Naive thymus-derived CD8-positive, alpha-beta T cell (primary cell): ENCODE measurements at regions not wholly inside any gene's neighbourhood (a gene's known extent, or its start where the extent isn't known, plus 50 kb on each side); places are given as distances from the start of the nearest gene placed in this dataset.
"Not testable (repeated sequence)": the region's sequence is repeated elsewhere in the genome, so short reads cannot be mapped to it uniquely, and the experiment has no call there.

Experiments
- ATAC-seq, 2 donors: fragments of 150-1000 bp; cut with Tn5 transposase in 1 of 2; sonication (Bioruptor Pico), chemical (Tn5 transposase) in 1 of 2; 1 replicate in 1 of 2; 2 replicates in 1 of 2; pipeline ENCODE4 v1.10.0; 2021; ENCODE audit warnings: mild to moderate bottlenecking in 2 of 2, moderate library complexity in 2 of 2
- POLR2A ChIA-PET: fragments of 350-600 bp; sonication (Branson Sonifier 250); formaldehyde crosslinking; loops from one replicate; lab custom pipeline; 2021; ENCODE audit warnings: antibody characterized with exemption; lab: Charles Lee
- DNase-seq, 10 donors: peaks; one replicate each; pipeline versions ENCODE4 v3.0.0 to v3.0.0-alpha.2; 2020 to 2022
- H3K27ac Mint-ChIP-seq, 10 donors: one replicate each; pipeline ENCODE4 v1.8.0; 2020 to 2022; ENCODE audit warnings: mild to moderate bottlenecking in 10 of 10, mixed read lengths in 10 of 10, moderate library complexity in 4 of 10, inconsistent platforms in 1 of 10
- H3K27me3 Mint-ChIP-seq, 5 donors: one replicate each; pipeline ENCODE4 v1.8.0; 2021 to 2022; ENCODE audit warnings: mixed read lengths in 5 of 5
- H3K36me3 Mint-ChIP-seq, 3 donors: one replicate each; pipeline ENCODE4 v1.8.0; 2020 to 2022; ENCODE audit warnings: mixed read lengths in 3 of 3, mild to moderate bottlenecking in 2 of 3, inconsistent platforms in 1 of 3
- H3K4me1 Mint-ChIP-seq, 4 donors: one replicate each; pipeline ENCODE4 v1.8.0; 2021 to 2022; ENCODE audit warnings: mixed read lengths in 4 of 4
- H3K4me3 Mint-ChIP-seq, 10 donors: one replicate each; pipeline ENCODE4 v1.8.0; 2020 to 2022; ENCODE audit warnings: mild to moderate bottlenecking in 10 of 10, mixed read lengths in 10 of 10, moderate library complexity in 6 of 10, inconsistent platforms in 1 of 10
- H3K9me3 Mint-ChIP-seq, 9 donors: one replicate each; pipeline ENCODE4 v1.8.0; 2020 to 2022; ENCODE audit warnings: mixed read lengths in 9 of 9, mild to moderate bottlenecking in 3 of 9, inconsistent platforms in 1 of 9, moderate library complexity in 1 of 9

DNA sequence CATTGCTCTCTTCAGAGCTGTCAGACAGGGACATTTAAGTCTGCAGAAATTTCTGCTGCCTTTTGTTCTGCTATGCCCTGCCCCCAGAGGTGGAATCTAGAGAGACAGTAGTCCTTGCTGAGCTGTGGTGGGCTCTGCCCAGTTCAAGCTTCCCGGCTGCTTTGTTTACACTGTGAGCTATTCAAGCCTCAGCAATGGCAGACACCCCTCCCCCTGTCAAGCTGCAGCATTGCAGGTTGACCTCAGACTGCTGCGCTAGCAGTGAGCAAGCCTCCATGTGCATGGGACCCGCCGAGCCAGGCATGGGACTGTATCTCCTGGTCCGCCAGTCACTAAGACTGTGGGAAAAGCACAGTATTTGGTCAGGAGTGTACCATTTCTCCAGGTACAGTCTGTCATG is 53.6 kb upstream of the MAPK10 start:
- Mint-ChIP-seq H3K9me3 (peaks cover 0 to 39% (median 12%) of the 10 kb centered on the region in 9 donors), H3K27me3 (peaks cover 0 to 19% (median 6%) of the 10 kb centered on the region in 5 donors)
- ATAC-seq, H3K4me1 Mint-ChIP-seq, H3K4me3 Mint-ChIP-seq, H3K36me3 Mint-ChIP-seq, POLR2A ChIA-PET, DNase-seq, H3K27ac Mint-ChIP-seq: not testable (repeated sequence)

DNA sequence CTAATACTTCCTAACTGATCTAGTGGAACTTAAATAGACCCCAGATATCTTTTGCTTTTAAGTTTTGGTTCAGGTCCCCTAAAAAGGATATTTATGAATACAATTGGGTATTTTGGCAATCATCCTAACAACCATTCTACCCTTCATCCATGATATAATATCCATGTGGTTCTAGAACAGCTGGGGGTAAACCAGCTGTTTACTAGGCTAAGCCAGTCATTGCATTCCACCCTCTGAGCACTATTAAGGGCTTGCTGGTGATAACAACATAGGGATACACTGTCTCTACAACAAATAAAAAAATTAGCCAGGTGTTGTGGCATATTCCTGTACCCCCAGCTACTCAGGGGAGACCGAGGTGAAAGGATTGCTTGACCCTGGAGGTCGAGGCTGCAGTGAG is 54.8 kb upstream of the MAPK10 start:
- ATAC-seq (no peak), DNase-seq (no peak)
- POLR2A ChIA-PET: no interaction called here
- Mint-ChIP-seq H3K36me3 (peaks cover 0 to 5% (median 0%) of the 10 kb centered on the region in 3 donors), H3K27ac (no peak overlapping the region), H3K4me1 (no peaks in the 10 kb centered on the region), H3K27me3 (peaks cover 0 to 19% (median 6%) of the 10 kb centered on the region in 5 donors), H3K9me3 (peaks cover 0 to 39% (median 10%) of the 10 kb centered on the region in 9 donors), H3K4me3 (no peak overlapping the region)

DNA sequence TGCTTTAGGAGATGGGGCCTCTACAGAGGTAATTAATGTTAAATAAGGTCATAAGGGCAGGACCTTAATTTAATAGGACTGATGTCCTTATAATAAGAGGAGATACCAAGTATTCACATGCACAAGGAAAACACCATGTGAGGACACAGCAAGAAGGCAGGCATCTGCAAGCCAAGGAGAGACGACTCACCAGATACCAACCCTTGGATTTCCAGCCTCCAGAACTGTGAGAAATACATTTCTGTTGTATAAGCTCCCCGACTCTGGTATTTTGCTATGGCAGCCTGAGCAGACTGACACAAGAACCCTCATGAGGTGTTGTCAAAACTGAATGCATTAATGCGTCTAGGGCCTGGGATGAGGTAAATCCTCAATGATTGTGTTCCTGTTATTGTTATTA is 56.2 kb upstream of the MAPK10 start:
- Mint-ChIP-seq H3K4me1 (no peaks in the 10 kb centered on the region), H3K27ac (no peak overlapping the region), H3K27me3 (peaks cover 0 to 19% (median 6%) of the 10 kb centered on the region in 5 donors), H3K4me3 (no peak overlapping the region), H3K9me3 (peaks cover 0 to 32% (median 8%) of the 10 kb centered on the region in 9 donors), H3K36me3 (peaks cover 0 to 5% (median 0%) of the 10 kb centered on the region in 3 donors)
- no peak for ATAC-seq
- POLR2A ChIA-PET: no interaction called here
- DNase-seq: no peak

DNA sequence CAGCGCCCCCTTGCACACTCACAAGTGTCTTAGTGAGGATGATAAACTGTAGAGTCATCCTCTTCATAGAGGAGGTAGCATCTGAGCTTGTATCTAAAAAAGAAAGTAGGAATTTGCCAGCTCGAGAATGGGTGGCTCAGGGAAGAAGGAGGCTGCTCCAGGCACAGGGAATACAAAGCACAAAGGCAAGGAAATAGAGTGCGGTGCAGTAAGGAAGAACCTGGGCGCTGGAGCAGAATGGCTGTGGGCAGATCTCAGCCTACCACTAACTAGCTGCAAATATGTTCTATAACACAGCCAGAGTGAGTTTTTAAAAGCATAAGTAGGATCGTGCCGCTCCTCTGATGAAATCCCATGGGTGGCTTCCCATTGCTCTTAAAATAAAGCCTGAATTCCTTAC is 61.6 kb upstream of the MAPK10 start:
- Mint-ChIP-seq H3K4me1 (no peaks in the 10 kb centered on the region), H3K27me3 (peaks cover 0 to 3% (median 0%) of the 10 kb centered on the region in 5 donors), H3K27ac (no peak overlapping the region), H3K9me3 (peaks cover 0 to 4% (median 0%) of the 10 kb centered on the region in 9 donors), H3K4me3 (no peak overlapping the region), H3K36me3 (no peaks in the 10 kb centered on the region)
- no peak for ATAC-seq
- POLR2A ChIA-PET: no interaction called here
- no peak for DNase-seq

DNA sequence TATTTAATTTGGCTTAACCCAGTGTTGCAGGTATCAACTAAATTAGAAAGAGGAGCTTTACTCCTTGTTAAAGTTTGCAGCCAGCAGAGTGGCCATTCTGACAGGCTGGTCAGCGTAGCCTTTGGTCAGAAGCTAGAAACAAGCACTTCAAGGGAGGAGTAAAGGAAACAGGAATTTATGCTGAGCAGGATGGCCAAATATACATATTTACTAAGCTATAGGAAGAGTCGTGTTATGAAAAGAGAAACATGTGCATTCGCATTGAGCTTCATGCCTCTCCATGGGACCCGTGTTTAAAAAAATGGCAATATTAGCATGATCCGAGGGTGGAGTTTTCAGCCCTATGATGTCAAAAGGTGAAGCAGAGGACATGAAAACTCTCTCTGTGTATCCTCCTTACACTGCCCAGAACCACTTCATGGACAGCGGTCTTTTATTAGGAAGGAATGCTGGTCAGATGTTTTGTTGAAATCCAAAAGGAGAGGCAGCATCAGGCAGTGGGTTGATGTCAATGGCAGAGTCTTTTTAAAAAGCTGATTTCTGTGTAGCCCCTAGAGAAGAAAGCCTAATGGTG is 71.8 kb upstream of the MAPK10 start:
- DNase-seq (no peak), ATAC-seq (no peak)
- Mint-ChIP-seq H3K4me1 (no peaks in the 10 kb centered on the region), H3K27ac (peak overlapping the region in 1 of 10 donors; percentile 6), H3K9me3 (peaks cover 0 to 6% (median 0%) of the 10 kb centered on the region in 9 donors), H3K27me3 (peaks cover 0 to 2% (median 0%) of the 10 kb centered on the region in 5 donors), H3K4me3 (no peak overlapping the region), H3K36me3 (no peaks in the 10 kb centered on the region)
- POLR2A ChIA-PET: no interaction called here

DNA sequence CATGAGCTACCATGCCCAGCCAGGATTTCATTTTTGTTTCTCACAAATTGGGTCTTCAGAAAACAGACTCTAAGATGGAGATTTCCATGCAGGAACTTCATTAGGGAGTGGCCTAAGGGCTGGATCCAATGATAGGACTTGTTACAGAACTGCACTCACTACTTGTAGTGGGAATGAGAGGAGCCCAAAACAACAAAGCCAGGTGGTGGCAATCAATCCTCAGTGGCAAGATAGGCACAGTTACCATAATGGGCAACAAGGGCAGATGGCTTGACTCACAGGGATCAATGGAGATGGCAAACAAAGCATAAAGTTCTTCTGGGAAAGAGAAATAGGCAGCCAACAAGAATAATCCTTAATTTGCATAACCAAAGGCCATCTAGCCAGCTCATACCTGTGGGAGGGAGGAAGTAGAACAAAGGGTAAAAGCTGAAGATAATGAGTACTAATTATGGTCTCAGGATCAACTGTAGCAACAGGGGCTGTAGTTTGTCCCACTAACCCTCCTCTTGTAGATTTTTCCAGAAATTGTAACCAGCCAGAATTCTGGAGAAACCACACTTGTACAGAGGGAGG is 72.8 kb upstream of the MAPK10 start:
- Mint-ChIP-seq H3K9me3 (peaks cover 0 to 6% (median 0%) of the 10 kb centered on the region in 9 donors), H3K27ac (no peak overlapping the region), H3K27me3 (peaks cover 0 to 2% (median 0%) of the 10 kb centered on the region in 5 donors), H3K4me1 (no peaks in the 10 kb centered on the region), H3K36me3 (no peaks in the 10 kb centered on the region), H3K4me3 (no peak overlapping the region)
- POLR2A ChIA-PET: no interaction called here
- no peak for ATAC-seq
- no peak for DNase-seq

DNA sequence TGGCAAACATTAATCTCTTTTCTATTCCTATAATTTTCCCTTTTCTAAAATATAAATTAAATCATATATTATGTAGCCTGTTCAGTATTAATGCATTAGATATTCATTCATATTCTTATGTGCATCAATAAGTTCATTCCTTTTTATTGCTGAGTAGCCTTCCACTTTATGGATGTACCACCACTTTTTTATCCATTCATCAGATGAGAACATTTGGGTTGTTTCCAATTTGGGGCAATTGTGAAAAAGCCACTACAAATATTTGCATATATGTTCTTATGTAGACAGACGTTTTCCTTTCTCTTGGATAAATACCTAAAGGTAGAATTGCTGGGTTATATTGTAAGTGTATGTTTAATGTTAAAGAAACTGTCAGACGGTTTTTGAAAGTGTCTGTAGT is 79.4 kb upstream of the MAPK10 start:
- peaks cover 0 to 8% (median 0%) of the 10 kb centered on the region in 9 donors for H3K9me3 Mint-ChIP-seq
- no peaks in the 10 kb centered on the region for H3K4me1 Mint-ChIP-seq
- ATAC-seq (no peak), DNase-seq (no peak)
- no peak overlapping the region for H3K4me3 Mint-ChIP-seq
- H3K27ac Mint-ChIP-seq: no peak overlapping the region
- POLR2A ChIA-PET: no interaction called here
- peaks cover 2 to 15% (median 3%) of the 10 kb centered on the region in 5 donors for H3K27me3 Mint-ChIP-seq
- no peaks in the 10 kb centered on the region for H3K36me3 Mint-ChIP-seq

DNA sequence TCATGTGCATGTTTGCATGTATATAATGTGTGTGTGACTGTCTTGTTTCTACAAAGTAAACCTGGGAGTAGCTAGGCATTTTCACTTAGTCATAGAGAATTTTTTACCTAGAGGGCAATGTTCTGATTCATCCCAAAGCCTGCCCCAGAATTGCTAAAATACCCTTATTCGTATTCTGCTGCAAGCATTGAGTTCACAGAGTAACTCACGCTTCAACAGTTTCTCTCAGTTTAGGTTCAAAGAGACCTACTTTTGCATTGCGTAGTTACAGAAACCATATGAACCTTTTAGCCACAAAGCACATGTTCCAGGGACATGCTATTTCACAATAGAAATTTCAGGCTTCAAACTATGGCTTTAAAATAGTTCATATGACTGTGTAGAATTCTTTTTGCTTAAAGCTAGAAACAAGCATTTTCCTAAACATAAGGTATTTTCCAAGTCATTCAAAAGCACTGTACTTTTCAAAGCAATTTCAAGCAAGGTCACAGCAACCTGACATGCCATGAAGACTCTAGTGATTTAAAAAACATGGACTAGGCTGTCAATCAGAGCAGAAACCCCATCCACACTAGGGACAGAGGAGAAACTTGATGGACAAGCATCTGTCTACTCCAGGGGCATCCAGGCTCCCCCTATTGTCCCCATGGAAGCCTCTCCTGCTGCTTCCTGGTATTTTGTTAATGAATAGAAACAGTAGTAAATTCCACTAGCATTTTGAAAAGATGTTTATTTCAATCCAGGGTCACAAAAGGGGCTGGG is 81.5 kb upstream of the MAPK10 start:
- DNase-seq (no peak), ATAC-seq (no peak)
- peaks cover 0 to 8% (median 0%) of the 10 kb centered on the region in 9 donors for H3K9me3 Mint-ChIP-seq

DNA sequence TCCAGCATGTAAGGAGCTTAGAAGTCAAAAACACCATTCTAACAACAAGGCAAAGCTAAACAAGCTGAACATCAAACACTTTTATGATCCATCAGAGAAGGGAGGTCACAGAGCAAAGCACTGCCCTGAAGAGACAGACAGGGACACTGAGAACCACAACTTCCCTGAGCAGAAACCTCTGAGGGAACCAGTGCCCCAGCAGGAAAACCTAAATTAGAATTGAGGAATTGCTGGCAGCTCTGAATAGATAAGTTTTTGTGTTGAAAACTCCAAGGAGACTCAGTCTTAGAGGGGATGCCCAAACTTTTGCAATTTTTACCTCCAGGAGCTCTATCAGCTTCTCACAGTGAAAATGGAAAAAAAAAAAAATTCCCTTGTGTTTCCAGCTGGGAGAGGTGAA is 83.0 kb upstream of the MAPK10 start:
- Mint-ChIP-seq H3K36me3 (no peaks in the 10 kb centered on the region), H3K27ac (no peak overlapping the region), H3K27me3 (peaks cover 2 to 15% (median 3%) of the 10 kb centered on the region in 5 donors), H3K4me3 (no peak overlapping the region), H3K9me3 (peaks cover 0 to 8% (median 0%) of the 10 kb centered on the region in 9 donors), H3K4me1 (no peaks in the 10 kb centered on the region)
- POLR2A ChIA-PET: no interaction called here
- DNase-seq: no peak
- no peak for ATAC-seq

More for the DNA sequence above, 81.5 kb upstream of the MAPK10 start:
- Mint-ChIP-seq H3K36me3 (no peaks in the 10 kb centered on the region), H3K4me3 (no peak overlapping the region), H3K27ac (no peak overlapping the region), H3K27me3 (peaks cover 2 to 15% (median 3%) of the 10 kb centered on the region in 5 donors), H3K4me1 (no peaks in the 10 kb centered on the region)
- POLR2A ChIA-PET: no interaction called here

DNA sequence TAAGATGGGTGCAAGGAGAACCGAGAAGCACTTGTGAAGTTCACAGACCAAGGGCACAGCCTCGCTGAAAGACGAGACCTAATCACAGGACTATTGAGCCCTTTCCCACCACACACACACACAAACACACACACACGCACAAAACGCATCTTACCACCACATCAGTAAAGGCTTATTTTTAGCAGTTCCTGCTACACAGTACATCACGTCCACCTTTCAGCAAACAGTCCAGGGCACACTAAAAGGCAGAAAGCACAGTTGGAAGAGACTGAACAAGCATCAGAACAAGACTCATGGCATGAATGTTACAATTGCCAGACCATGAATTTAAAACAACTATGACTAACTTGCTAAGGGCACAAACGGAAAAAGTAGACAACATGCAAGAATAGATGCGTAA is 83.6 kb upstream of the MAPK10 start:
- H3K9me3 Mint-ChIP-seq: peaks cover 0 to 8% (median 0%) of the 10 kb centered on the region in 9 donors
- DNase-seq: no peak
- no peak overlapping the region for H3K4me3 Mint-ChIP-seq
- H3K36me3 Mint-ChIP-seq: no peaks in the 10 kb centered on the region
- H3K4me1 Mint-ChIP-seq: no peaks in the 10 kb centered on the region
- peaks cover 2 to 15% (median 3%) of the 10 kb centered on the region in 5 donors for H3K27me3 Mint-ChIP-seq
- POLR2A ChIA-PET: no interaction called here
- H3K27ac Mint-ChIP-seq: no peak overlapping the region
- no peak for ATAC-seq

DNA sequence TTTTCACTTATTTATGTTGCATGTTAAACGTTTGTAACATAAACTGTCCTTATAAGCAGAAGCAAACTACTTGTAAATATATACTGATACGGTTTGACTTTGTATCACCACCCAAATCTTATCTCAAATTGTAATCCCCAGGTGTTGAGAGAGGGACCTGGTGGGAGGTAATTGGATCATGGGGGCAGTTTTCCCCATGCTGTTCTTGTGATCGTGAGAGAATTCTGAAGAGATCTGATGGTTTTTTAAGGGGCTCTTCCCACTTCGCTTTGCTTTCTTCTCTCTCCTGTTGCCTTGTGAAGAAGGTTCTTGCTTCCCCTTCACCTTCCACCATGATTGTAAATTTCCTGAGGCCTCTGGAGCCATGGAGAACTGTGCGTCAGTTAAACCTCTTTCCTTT is 87.1 kb upstream of the MAPK10 start:
- no peak for DNase-seq
- H3K4me1 Mint-ChIP-seq: peaks cover 0 to 3% (median 0%) of the 10 kb centered on the region in 4 donors
- no peak overlapping the region for H3K27ac Mint-ChIP-seq
- peaks cover 5 to 28% (median 7%) of the 10 kb centered on the region in 5 donors for H3K27me3 Mint-ChIP-seq
- peaks cover 0 to 8% (median 0%) of the 10 kb centered on the region in 9 donors for H3K9me3 Mint-ChIP-seq
- no peak for ATAC-seq
- H3K4me3 Mint-ChIP-seq: no peak overlapping the region
- no peaks in the 10 kb centered on the region for H3K36me3 Mint-ChIP-seq
- POLR2A ChIA-PET: no interaction called here

DNA sequence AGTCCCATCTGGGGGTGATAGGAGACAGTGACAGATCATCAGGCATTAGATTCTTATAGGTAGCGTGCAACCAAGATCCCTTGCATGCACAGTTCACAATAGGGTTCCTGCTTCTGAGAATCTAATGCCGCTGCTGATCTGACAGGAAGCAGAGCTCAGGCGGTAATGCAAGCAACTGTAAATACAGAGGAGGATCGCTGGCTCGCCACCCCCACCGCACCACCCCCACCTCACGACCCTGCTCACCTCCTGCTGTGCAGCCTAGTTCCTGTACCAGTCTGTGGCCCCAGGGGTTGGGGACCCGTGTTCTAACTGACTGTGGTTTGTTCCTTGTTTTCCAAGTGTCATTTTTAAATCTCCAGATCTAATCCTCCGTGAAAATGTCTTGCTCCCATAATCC is 89.0 kb upstream of the MAPK10 start:
- H3K27me3 Mint-ChIP-seq: peaks cover 5 to 27% (median 7%) of the 10 kb centered on the region in 5 donors
- no peaks in the 10 kb centered on the region for H3K36me3 Mint-ChIP-seq
- no peak for ATAC-seq
- peaks cover 0 to 3% (median 0%) of the 10 kb centered on the region in 4 donors for H3K4me1 Mint-ChIP-seq
- DNase-seq: no peak
- H3K4me3 Mint-ChIP-seq: peak overlapping the region in 3 of 10 donors; percentile 1 to 22 (median 19)
- no peak overlapping the region for H3K27ac Mint-ChIP-seq
- H3K9me3 Mint-ChIP-seq: peaks cover 0 to 3% (median 0%) of the 10 kb centered on the region in 9 donors
- POLR2A ChIA-PET: no interaction called here
